Fibroblast of lung (primary cell): ENCODE measurements at regions not wholly inside any gene's neighbourhood (a gene's known extent, or its start where the extent isn't known, plus 50 kb on each side); places are given as distances from the start of the nearest gene placed in this dataset.

Experiments
- DNase-seq, 2 donors: peaks; one replicate each; pipeline versions ENCODE4 v3.0.0 to v3.0.0-alpha.2; 2010; ENCODE audit warnings: low read depth in 2 of 2
- H2AFZ ChIP-seq: 2 replicates; pipeline ENCODE4 v1.5.1; 2012; ENCODE audit warnings: low read length, control low read depth, inconsistent platforms
- H3K27ac ChIP-seq: 2 replicates; pipeline ENCODE4 v1.5.1; 2011; ENCODE audit warnings: low read length, control low read depth; ENCODE audit not compliant: insufficient read depth
- H3K27me3 ChIP-seq: 2 replicates; pipeline ENCODE4 v1.5.1; 2011; ENCODE audit warnings: mild to moderate bottlenecking, low read length; ENCODE audit not compliant: control insufficient read depth, insufficient read depth
- H3K36me3 ChIP-seq: 2 replicates; pipeline ENCODE4 v1.5.1; 2011; ENCODE audit warnings: low read length; ENCODE audit not compliant: control insufficient read depth, insufficient read depth
- H3K4me1 ChIP-seq: 2 replicates; pipeline ENCODE4 v1.5.1; 2011; ENCODE audit warnings: low read length; ENCODE audit not compliant: control insufficient read depth, insufficient read depth; ENCODE audit errors: extremely low read depth
- H3K4me2 ChIP-seq: 2 replicates; pipeline ENCODE4 v1.5.1; 2011; ENCODE audit warnings: low read length, control low read depth; ENCODE audit not compliant: insufficient read depth; ENCODE audit errors: extremely low read depth
- H3K4me3 ChIP-seq, 4 experiments: fragments of 200-600 bp in 1 of 4; sonication (generic) in 1 of 4; replicated peaks in 1 of 4; 2 replicates each; pipeline ENCODE4 v1.5.1; 2011 to 2016; ENCODE audit warnings: low read length in 4 of 4, low read depth in 3 of 4, mild to moderate bottlenecking in 3 of 4, control low read depth in 2 of 4, inconsistent platforms in 1 of 4, mixed read lengths in 1 of 4; ENCODE audit not compliant: insufficient read depth in 1 of 4; ENCODE audit errors: control extremely low read depth in 1 of 4
- H3K79me2 ChIP-seq: 2 replicates; pipeline ENCODE4 v1.5.1; 2012; ENCODE audit warnings: mild to moderate bottlenecking, low read length, inconsistent platforms; ENCODE audit not compliant: control insufficient read depth, insufficient read depth
- H3K9ac ChIP-seq: 2 replicates; pipeline ENCODE4 v1.5.1; 2011; ENCODE audit warnings: mild to moderate bottlenecking, low read length, control low read depth; ENCODE audit not compliant: insufficient read depth
- H3K9me3 ChIP-seq: 2 replicates; pipeline ENCODE4 v1.5.1; 2012; ENCODE audit warnings: low read depth, low read length; ENCODE audit not compliant: control insufficient read depth, insufficient read depth
- H4K20me1 ChIP-seq: 2 replicates; pipeline ENCODE4 v1.5.1; 2011; ENCODE audit warnings: low read length; ENCODE audit not compliant: control insufficient read depth, insufficient read depth; ENCODE audit errors: extremely low read depth
- EZH2 ChIP-seq: IDR thresholded peaks from 2 replicates; pipeline ENCODE4 v1.5.1; 2012; ENCODE audit warnings: low read length, control low read depth, mild to moderate bottlenecking; ENCODE audit errors: missing control alignments
- TF ChIP-seq, protein P1 (sequence below), 2 donors: IDR thresholded peaks in 1 of 2; conservative IDR thresholded peaks in 1 of 2; 1 replicate in 1 of 2; 2 replicates in 1 of 2; pipeline ENCODE4 v1.5.1; 2011 to 2012; ENCODE audit warnings: low read length in 2 of 2, control low read depth in 1 of 2, inconsistent platforms in 1 of 2, low read depth in 1 of 2, mild to moderate bottlenecking in 1 of 2

- Histone ChIP-seq H3K27ac (no peak overlapping the region), H3K4me3 (no peak overlapping the region), H3K4me2 (no peak overlapping the region), H2AFZ (no peak overlapping the region), H3K9me3 (no peaks in the 10 kb centered on the region), H3K36me3 (no peaks in the 10 kb centered on the region), H3K4me1 (no peaks in the 10 kb centered on the region), H3K27me3 (no peaks in the 10 kb centered on the region), H4K20me1 (no peaks in the 10 kb centered on the region), H3K79me2 (no peaks in the 10 kb centered on the region), H3K9ac (no peak overlapping the region)
- TF ChIP-seq EZH2: no peak
- TF ChIP-seq, protein P1, sequence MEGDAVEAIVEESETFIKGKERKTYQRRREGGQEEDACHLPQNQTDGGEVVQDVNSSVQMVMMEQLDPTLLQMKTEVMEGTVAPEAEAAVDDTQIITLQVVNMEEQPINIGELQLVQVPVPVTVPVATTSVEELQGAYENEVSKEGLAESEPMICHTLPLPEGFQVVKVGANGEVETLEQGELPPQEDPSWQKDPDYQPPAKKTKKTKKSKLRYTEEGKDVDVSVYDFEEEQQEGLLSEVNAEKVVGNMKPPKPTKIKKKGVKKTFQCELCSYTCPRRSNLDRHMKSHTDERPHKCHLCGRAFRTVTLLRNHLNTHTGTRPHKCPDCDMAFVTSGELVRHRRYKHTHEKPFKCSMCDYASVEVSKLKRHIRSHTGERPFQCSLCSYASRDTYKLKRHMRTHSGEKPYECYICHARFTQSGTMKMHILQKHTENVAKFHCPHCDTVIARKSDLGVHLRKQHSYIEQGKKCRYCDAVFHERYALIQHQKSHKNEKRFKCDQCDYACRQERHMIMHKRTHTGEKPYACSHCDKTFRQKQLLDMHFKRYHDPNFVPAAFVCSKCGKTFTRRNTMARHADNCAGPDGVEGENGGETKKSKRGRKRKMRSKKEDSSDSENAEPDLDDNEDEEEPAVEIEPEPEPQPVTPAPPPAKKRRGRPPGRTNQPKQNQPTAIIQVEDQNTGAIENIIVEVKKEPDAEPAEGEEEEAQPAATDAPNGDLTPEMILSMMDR (conservative IDR thresholded peaks at IDR 0.05 in 1 of 2, IDR thresholded peaks at IDR 0.05 in 1 of 2; ENCODE audit: low read depth in 1 of 2, low read length in 2 of 2): no peak
- DNase-seq: no peak
Observed at GRCh38 chr10:11387551-11388222, 223.8 kb downstream of the USP6NL start.

DNA sequence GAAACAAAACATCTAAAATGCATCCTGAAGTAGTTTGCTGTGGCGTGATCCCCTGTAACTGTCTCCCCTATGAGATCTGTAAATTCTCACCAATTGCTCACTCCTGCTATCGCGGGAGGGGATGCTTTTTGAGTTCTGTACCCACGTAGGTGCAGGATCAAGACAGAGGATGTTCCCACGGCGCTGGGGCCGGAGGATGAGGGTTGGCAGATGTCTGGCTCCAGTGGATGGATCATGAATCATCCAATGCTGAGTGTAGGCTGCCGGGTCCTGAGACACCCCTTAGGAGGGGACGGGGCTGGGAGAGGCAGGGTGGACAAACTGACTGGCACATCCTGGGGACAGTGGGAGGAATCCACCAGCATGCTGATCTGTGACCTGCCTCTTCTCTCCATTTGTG is 224.4 kb downstream of the USP6NL start:
- H3K4me3 ChIP-seq: no peak overlapping the region
- H3K27me3 ChIP-seq: no peaks in the 10 kb centered on the region
- no peak for TF ChIP-seq EZH2
- TF ChIP-seq, protein P1 (conservative IDR thresholded peaks at IDR 0.05 in 1 of 2, IDR thresholded peaks at IDR 0.05 in 1 of 2; ENCODE audit: low read depth in 1 of 2, low read length in 2 of 2): no peak
- H3K4me2 ChIP-seq: no peak overlapping the region
- H3K9me3 ChIP-seq: no peaks in the 10 kb centered on the region
- no peak overlapping the region for H3K27ac ChIP-seq
- H3K36me3 ChIP-seq: no peaks in the 10 kb centered on the region
- no peak overlapping the region for H3K9ac ChIP-seq
- DNase-seq: no peak
- H4K20me1 ChIP-seq: no peaks in the 10 kb centered on the region
- H2AFZ ChIP-seq: no peak overlapping the region
- no peaks in the 10 kb centered on the region for H3K4me1 ChIP-seq
- H3K79me2 ChIP-seq: no peaks in the 10 kb centered on the region
